WTC11 (cell line): ENCODE measurements at regions not wholly inside any gene's neighbourhood (a gene's known extent, or its start where the extent isn't known, plus 50 kb on each side); places are given as distances from the start of the nearest gene placed in this dataset.

ENCODE experiments used
- ATAC-seq: fragments of 200-7000 bp; cut with Tn5 transposase; 2 replicates; pipeline ENCODE4 v1.10.0; 2021; ENCODE audit warnings: mild to moderate bottlenecking, moderate library complexity
- CTCF ChIA-PET: fragments of 300-600 bp; sonication (Branson Sonifier 250); formaldehyde crosslinking; loops from one replicate; lab custom pipeline; 2021; ENCODE audit warnings: antibody characterized with exemption; lab: Charles Lee
- POLR2A ChIA-PET: fragments of 350-600 bp; sonication (Branson Sonifier 250); formaldehyde crosslinking; loops from one replicate; lab custom pipeline; 2021; ENCODE audit warnings: antibody characterized with exemption; lab: Charles Lee
- DNase-seq: peaks from one replicate; pipeline ENCODE4 v3.0.0; 2021; ENCODE audit warnings: low spot score
- H3K27ac Mint-ChIP-seq: 2 replicates; pipeline ENCODE4 v1.8.0; 2021; ENCODE audit warnings: mixed read lengths
- H3K27me3 Mint-ChIP-seq: 2 replicates; pipeline ENCODE4 v1.8.0; 2021; ENCODE audit warnings: low read depth, mild to moderate bottlenecking, moderate library complexity, mixed read lengths
- H3K36me3 Mint-ChIP-seq: 2 replicates; pipeline ENCODE4 v1.8.0; 2021; ENCODE audit warnings: mixed read lengths
- H3K4me1 Mint-ChIP-seq: 2 replicates; pipeline ENCODE4 v1.8.0; 2022; ENCODE audit warnings: mixed read lengths
- H3K4me3 Mint-ChIP-seq: 2 replicates; pipeline ENCODE4 v1.8.0; 2021; ENCODE audit warnings: mild to moderate bottlenecking, moderate library complexity, mixed read lengths
- H3K9me3 Mint-ChIP-seq: 2 replicates; pipeline ENCODE4 v1.8.0; 2021; ENCODE audit warnings: mixed read lengths
- ATF2 ChIP-seq: sonication (generic); formaldehyde crosslinking; IDR thresholded peaks from 2 replicates; pipeline ENCODE4 v1.8.1; 2022; ENCODE audit warnings: low read depth, missing genetic modification reagents, borderline replicate concordance
- E2F4 ChIP-seq: sonication (generic); formaldehyde crosslinking; IDR thresholded peaks from 2 replicates; pipeline ENCODE4 v1.8.1; 2022; ENCODE audit warnings: low read depth, mild to moderate bottlenecking, moderate library complexity, missing genetic modification reagents, borderline replicate concordance
- ELF4 ChIP-seq: sonication (generic); formaldehyde crosslinking; IDR thresholded peaks from 2 replicates; pipeline ENCODE4 v1.8.1; 2022; ENCODE audit warnings: low read depth, mild to moderate bottlenecking, moderate library complexity, missing genetic modification reagents
- ETV6 ChIP-seq: sonication (generic); formaldehyde crosslinking; IDR thresholded peaks from 2 replicates; pipeline ENCODE4 v1.8.1; 2022; ENCODE audit warnings: mild to moderate bottlenecking, missing genetic modification reagents
- FOXJ3 ChIP-seq: sonication (generic); formaldehyde crosslinking; IDR thresholded peaks from 2 replicates; pipeline ENCODE4 v1.9.0; 2021; ENCODE audit warnings: missing genetic modification reagents, mild to moderate bottlenecking, borderline replicate concordance
- GABPB1 ChIP-seq: sonication (generic); formaldehyde crosslinking; IDR thresholded peaks from 2 replicates; pipeline ENCODE4 v1.8.1; 2023; ENCODE audit warnings: mild to moderate bottlenecking, missing genetic modification reagents
- GTF2I ChIP-seq: fragments of 250-450 bp; sonication (Bioruptor Pico); conservative IDR thresholded peaks from 2 replicates; pipeline ENCODE4 v1.4.0; 2021; ENCODE audit warnings: mild to moderate bottlenecking
- HMGXB4 ChIP-seq: sonication (generic); formaldehyde crosslinking; IDR thresholded peaks from 2 replicates; pipeline ENCODE4 v1.8.1; 2023; ENCODE audit warnings: mild to moderate bottlenecking, moderate library complexity, missing genetic modification reagents
- MXD4 ChIP-seq: fragments of 250-450 bp; sonication (Bioruptor Pico); IDR thresholded peaks from 2 replicates; pipeline ENCODE4 v1.8.0; 2021; ENCODE audit warnings: mild to moderate bottlenecking, moderate library complexity, borderline replicate concordance
- MYBL2 ChIP-seq: sonication (generic); formaldehyde crosslinking; IDR thresholded peaks from 2 replicates; pipeline ENCODE4 v1.8.1; 2023; ENCODE audit warnings: mild to moderate bottlenecking, moderate library complexity, missing genetic modification reagents
- SP1 ChIP-seq: sonication (generic); formaldehyde crosslinking; conservative IDR thresholded peaks from 2 replicates; pipeline ENCODE4 v1.8.1; 2022; ENCODE audit warnings: missing genetic modification reagents
- TP53 ChIP-seq: sonication (generic); formaldehyde crosslinking; IDR thresholded peaks from 2 replicates; pipeline ENCODE4 v1.8.1; 2023; ENCODE audit warnings: mild to moderate bottlenecking, missing genetic modification reagents
- ZNF232 ChIP-seq: sonication (generic); formaldehyde crosslinking; IDR thresholded peaks from 2 replicates; pipeline ENCODE4 v1.8.0; 2022; ENCODE audit warnings: mild to moderate bottlenecking, missing genetic modification reagents
- ZNF263 ChIP-seq: sonication (generic); formaldehyde crosslinking; IDR thresholded peaks from 2 replicates; pipeline ENCODE4 v1.8.1; 2022; ENCODE audit warnings: low read depth, mild to moderate bottlenecking, moderate library complexity, missing genetic modification reagents
- ZNF281 ChIP-seq: sonication (generic); formaldehyde crosslinking; IDR thresholded peaks from 2 replicates; pipeline ENCODE4 v1.8.0; 2023; ENCODE audit warnings: mild to moderate bottlenecking, missing genetic modification reagents
- ZNF396 ChIP-seq: fragments of 250-450 bp; sonication (Bioruptor Pico); IDR thresholded peaks from 2 replicates; pipeline ENCODE4 v1.8.0; 2021; ENCODE audit warnings: mild to moderate bottlenecking, moderate library complexity, borderline replicate concordance
- ZNF423 ChIP-seq: fragments of 250-450 bp; sonication (Bioruptor Pico); IDR thresholded peaks from 2 replicates; pipeline ENCODE4 v2.1.2; 2022; ENCODE audit warnings: mild to moderate bottlenecking, moderate library complexity
- ZSCAN18 ChIP-seq: fragments of 250-450 bp; sonication (Bioruptor Pico); IDR thresholded peaks from 2 replicates; pipeline ENCODE4 v2.1.2; 2022; ENCODE audit warnings: mild to moderate bottlenecking, moderate library complexity
- TF ChIP-seq, protein P1 (sequence below): fragments of 250-450 bp; sonication (Bioruptor Pico); IDR thresholded peaks from 2 replicates; pipeline ENCODE4 v1.9.0; 2021; ENCODE audit warnings: mild to moderate bottlenecking
- TF ChIP-seq, protein P2 (sequence below): sonication (generic); formaldehyde crosslinking; IDR thresholded peaks from 2 replicates; pipeline ENCODE4 v1.8.0; 2023; ENCODE audit warnings: missing genetic modification reagents
- TF ChIP-seq, protein P3 (sequence below): sonication (generic); formaldehyde crosslinking; IDR thresholded peaks from 2 replicates; pipeline ENCODE4 v1.8.1; 2023; ENCODE audit warnings: mild to moderate bottlenecking, missing genetic modification reagents, moderate library complexity
- TF ChIP-seq, protein P4 (sequence below): fragments of 250-450 bp; sonication (Bioruptor Pico); IDR thresholded peaks from 2 replicates; pipeline ENCODE4 v1.9.0; 2021; ENCODE audit warnings: mild to moderate bottlenecking

DNA sequence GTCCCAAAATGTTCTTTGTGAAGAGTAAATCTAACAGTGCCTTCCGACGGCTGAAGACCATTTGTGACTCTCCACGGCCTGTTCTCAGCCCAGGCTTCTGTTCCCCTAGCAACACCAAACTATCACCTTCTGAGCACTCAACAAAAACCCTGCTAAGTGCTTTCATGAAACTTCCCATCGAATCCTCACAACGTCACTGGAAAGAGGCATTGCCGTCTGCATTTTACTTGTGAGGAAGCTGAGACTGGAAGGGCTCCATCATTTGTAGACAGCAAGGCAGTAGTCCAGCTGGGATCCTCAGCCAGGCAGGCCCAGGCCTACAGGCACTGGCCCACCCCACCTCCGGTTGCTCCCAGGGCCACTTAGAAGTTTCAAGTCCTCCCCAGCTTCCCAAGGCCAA is 97.8 kb upstream of the POU3F3 start:
- no peak overlapping the region for H3K27ac Mint-ChIP-seq
- CTCF ChIA-PET = no interaction called here
- H3K9me3 Mint-ChIP-seq = peaks cover 16% of the 10 kb centered on the region
- peaks cover 34% of the 10 kb centered on the region for H3K4me1 Mint-ChIP-seq
- H3K27me3 Mint-ChIP-seq = peaks cover 10% of the 10 kb centered on the region
- DNase-seq (no peak), ATAC-seq (no peak)
- TF ChIP-seq GABPB1 (no peak), ATF2 (CRISPR knock-in tag) (no peak), MXD4 (CRISPR knock-in tag) (no peak), GTF2I (CRISPR knock-in tag) (no peak), TP53 (CRISPR knock-in tag) (no peak), FOXJ3 (no peak), ELF4 (CRISPR knock-in tag) (no peak), MYBL2 (no peak), ZNF396 (no peak), ZSCAN18 (CRISPR knock-in tag) (no peak), E2F4 (CRISPR knock-in tag) (no peak)
- TF ChIP-seq, protein P1, sequence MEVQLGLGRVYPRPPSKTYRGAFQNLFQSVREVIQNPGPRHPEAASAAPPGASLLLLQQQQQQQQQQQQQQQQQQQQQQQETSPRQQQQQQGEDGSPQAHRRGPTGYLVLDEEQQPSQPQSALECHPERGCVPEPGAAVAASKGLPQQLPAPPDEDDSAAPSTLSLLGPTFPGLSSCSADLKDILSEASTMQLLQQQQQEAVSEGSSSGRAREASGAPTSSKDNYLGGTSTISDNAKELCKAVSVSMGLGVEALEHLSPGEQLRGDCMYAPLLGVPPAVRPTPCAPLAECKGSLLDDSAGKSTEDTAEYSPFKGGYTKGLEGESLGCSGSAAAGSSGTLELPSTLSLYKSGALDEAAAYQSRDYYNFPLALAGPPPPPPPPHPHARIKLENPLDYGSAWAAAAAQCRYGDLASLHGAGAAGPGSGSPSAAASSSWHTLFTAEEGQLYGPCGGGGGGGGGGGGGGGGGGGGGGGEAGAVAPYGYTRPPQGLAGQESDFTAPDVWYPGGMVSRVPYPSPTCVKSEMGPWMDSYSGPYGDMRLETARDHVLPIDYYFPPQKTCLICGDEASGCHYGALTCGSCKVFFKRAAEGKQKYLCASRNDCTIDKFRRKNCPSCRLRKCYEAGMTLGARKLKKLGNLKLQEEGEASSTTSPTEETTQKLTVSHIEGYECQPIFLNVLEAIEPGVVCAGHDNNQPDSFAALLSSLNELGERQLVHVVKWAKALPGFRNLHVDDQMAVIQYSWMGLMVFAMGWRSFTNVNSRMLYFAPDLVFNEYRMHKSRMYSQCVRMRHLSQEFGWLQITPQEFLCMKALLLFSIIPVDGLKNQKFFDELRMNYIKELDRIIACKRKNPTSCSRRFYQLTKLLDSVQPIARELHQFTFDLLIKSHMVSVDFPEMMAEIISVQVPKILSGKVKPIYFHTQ (CRISPR knock-in tag) = no peak
- TF ChIP-seq, protein P2, sequence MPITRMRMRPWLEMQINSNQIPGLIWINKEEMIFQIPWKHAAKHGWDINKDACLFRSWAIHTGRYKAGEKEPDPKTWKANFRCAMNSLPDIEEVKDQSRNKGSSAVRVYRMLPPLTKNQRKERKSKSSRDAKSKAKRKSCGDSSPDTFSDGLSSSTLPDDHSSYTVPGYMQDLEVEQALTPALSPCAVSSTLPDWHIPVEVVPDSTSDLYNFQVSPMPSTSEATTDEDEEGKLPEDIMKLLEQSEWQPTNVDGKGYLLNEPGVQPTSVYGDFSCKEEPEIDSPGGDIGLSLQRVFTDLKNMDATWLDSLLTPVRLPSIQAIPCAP (CRISPR knock-in tag) = no peak
- TF ChIP-seq, protein P3, sequence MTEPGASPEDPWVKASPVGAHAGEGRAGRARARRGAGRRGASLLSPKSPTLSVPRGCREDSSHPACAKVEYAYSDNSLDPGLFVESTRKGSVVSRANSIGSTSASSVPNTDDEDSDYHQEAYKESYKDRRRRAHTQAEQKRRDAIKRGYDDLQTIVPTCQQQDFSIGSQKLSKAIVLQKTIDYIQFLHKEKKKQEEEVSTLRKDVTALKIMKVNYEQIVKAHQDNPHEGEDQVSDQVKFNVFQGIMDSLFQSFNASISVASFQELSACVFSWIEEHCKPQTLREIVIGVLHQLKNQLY (CRISPR knock-in tag) = no peak
- TF ChIP-seq, protein P4, sequence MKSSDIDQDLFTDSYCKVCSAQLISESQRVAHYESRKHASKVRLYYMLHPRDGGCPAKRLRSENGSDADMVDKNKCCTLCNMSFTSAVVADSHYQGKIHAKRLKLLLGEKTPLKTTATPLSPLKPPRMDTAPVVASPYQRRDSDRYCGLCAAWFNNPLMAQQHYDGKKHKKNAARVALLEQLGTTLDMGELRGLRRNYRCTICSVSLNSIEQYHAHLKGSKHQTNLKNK (CRISPR knock-in tag) = no peak
- peaks cover 12% of the 10 kb centered on the region for H3K36me3 Mint-ChIP-seq
- POLR2A ChIA-PET = no interaction called here
- no peak overlapping the region for H3K4me3 Mint-ChIP-seq

- Mint-ChIP-seq H3K27me3 (peaks cover 10% of the 10 kb centered on the region), H3K9me3 (peaks cover 16% of the 10 kb centered on the region), H3K4me3 (no peak overlapping the region), H3K4me1 (peaks cover 36% of the 10 kb centered on the region), H3K36me3 (peaks cover 12% of the 10 kb centered on the region), H3K27ac (no peak overlapping the region)
- ATAC-seq (no peak), DNase-seq (no peak)
- ChIA-PET CTCF (interaction anchor here (0.7 to 1.4 kb wide), 2 partner anchors 10 to 23 kb away, joined by 3 to 7 read pairs; no protein-coding TSS in a partner anchor), POLR2A (no interaction called here)
- no peak for TF ChIP-seq SP1 (CRISPR knock-in tag)
- no peak for TF ChIP-seq ZNF423
- TF ChIP-seq, protein P3 (CRISPR knock-in tag) = no peak
- no peak for TF ChIP-seq ETV6 (CRISPR knock-in tag)
- no peak for TF ChIP-seq ZNF281 (CRISPR knock-in tag)
- TF ChIP-seq HMGXB4 (CRISPR knock-in tag) = no peak
- no peak for TF ChIP-seq ZNF263 (CRISPR knock-in tag)
- TF ChIP-seq ZNF232 (CRISPR knock-in tag) = no peak
Measured at GRCh38 chr2:104757056-104757455, 96.9 kb upstream of the POU3F3 start.
